ENCODE measurements at regions not wholly inside any gene's neighbourhood (a gene's known extent, or its start where the extent isn't known, plus 50 kb on each side); places are given as distances from the start of the nearest gene placed in this dataset.
"Not testable (repeated sequence)": the region's sequence is repeated elsewhere in the genome, so short reads cannot be mapped to it uniquely, and the experiment has no call there.

GRCh38 chr5:71905834-71906711, 187.0 kb downstream of the CARTPT start:
- DNase-seq (ENCODE audit: low read depth): no peak

DNA sequence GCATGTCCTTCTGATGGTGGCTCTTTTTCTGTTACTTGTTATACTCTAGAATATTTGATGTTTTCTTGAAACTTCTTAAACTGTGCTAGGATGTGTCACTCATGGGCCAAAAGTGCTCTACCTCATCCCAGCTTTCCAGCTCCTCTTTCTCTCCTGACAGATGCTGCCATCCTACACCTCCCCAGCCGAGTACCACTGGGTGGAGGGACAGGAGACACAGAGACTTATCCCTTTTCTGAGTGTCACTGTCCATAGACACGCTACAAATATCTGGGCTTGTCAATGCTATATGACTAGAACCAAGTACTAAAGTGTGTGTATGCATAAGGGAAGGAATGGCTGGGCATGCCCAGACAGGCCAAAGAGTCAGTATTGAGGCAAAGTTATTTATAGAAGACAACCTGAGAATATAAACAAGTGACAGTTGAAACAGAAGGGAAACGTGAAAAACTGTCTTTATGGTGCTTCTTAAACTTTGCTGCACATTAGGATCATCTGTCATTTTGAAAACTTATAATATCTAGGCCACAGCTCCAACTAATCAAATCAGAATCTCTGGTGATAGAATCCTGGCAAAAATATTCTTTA, 188.0 kb downstream of the CARTPT start:
- no peak for DNase-seq (ENCODE audit: low read depth)

DNA sequence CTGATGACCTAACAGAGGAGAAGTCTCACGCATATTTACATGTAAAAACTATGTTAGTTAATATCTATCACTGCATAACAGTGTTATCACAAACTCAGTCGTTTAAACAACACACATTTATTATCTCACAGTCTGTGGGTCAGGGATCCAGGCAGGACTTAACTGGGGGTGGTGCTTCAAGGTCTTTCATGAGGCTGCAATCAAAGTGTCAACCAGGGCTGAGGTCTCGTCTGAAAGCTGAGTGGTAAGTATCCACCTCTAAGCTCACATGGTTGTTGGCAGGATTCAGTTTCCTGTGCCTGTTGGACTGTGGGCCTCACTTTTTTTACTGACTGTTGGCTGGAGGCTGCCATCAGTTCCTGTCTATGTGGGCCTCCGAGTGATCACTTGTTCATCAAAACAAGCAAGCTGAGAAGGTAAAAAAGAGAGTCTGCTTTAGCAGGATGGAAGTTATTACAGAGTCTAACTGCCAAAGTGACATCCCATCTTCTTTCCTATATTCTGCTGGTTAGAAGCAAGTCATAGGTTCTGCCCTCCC, 188.6 kb downstream of the CARTPT start:
- no peak for DNase-seq (ENCODE audit: low read depth)

DNA sequence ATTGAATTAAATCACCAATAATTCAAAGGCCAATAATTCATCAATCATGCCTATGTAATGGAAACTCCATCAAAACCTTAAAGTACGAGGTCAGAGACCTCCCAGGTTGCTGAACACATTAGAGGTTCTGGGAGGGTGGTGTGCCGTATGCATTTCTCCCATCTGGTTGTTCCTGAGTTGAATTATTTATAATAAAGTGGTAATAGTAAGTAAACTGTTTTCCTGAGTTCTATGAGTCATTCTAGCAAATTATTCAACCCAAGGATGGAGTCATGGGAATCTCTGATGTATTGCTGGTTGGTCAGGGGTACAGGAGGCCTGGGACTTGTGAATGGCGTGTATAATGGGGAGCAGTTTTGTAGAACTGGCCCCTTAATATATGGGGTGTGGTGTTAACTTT, 191.7 kb downstream of the CARTPT start:
- DNase-seq (ENCODE audit: low read depth): no peak

GRCh38 chr5:71912021-71912420, 192.9 kb downstream of the CARTPT start:
- DNase-seq (ENCODE audit: low read depth): no peak

DNA sequence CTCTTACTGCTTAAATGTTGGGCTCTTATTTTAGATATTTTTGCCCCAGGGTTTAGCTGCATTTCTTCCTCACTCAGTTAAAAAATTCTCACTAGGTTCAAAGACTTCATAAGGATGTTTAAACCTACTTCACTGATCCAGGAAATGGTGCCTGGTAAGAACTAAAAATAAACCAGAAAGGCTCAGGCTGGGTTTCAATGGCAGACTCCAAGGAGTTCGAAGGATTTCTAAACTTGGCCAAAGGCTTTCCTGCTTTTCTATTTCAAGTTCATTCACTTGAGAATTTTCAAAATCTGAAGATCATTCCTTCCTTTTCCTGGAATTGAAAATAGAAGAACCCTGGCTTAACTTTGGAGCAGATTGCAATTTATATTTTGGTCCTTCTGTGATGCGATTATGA, 193.0 kb upstream of the MAP1B start:
- no peak for DNase-seq (ENCODE audit: low read depth)

DNA sequence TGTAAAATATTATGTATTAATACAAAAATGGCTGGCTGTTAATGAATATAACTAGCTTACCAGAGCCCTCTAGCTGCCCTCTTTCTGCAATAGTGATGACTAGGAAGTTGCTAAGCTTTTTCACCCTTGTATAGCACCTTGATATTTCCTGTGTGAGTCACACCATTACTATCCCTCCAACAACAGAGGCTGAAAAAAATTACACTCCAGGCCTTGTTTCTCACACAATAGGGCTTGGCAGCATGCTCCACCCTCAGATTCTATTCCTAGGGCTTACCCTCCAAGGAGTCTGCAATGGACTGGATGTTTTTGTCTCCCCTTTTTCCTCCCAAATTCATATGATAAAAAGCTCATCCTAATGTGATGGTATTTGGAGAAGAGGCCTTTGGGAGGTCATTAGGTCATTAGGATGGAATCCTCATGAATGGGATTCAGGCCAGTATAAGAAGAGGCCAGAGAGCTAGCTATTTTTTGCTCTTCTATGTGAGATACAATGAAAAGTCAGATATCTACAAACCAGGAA, 184.6 kb upstream of the MAP1B start:
- DNase-seq (ENCODE audit: low read depth): peak; percentile 40

DNA sequence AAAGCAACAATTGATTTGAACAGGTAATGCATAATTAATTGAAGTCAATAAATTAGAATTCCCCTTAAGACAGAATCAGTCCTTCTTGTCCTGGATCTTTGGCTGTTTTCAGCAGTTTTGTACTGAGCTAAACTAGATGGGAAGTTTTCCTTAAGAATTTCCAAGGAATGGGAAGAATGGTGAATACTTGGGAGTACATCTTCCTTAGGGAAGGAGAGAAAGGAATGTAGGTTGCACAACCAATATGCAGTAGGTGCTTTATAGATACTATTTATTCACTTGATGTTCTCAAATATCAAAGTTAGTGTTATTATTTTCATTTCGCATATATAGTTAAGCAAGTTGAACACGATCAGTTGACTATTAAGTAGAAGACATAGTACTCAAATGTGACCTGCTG, 183.5 kb upstream of the MAP1B start:
- DNase-seq (ENCODE audit: low read depth): no peak

- no peak for DNase-seq (ENCODE audit: low read depth)
Observed at GRCh38 chr5:71924325-71924724, 182.9 kb upstream of the MAP1B start.

DNA sequence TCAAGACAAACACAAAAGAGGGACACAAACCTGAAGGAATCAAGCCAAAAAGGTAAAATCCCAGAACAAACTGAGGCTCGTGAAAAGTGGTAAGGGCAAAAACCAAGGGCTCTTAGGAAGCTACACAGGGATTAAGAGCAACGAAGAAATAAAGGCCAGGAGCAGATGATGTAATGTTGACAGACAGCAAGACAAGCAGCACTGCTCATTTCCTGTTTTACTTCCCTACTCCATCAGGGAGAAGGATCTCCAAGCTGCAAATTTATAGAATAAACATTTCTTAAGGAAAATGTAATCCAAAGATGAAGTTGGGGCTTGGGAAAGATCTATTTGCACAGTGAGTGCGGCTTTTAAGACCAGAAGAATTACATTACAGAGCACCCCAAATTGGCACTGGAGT, 182.3 kb upstream of the MAP1B start:
- DNase-seq (ENCODE audit: low read depth): no peak

DNA sequence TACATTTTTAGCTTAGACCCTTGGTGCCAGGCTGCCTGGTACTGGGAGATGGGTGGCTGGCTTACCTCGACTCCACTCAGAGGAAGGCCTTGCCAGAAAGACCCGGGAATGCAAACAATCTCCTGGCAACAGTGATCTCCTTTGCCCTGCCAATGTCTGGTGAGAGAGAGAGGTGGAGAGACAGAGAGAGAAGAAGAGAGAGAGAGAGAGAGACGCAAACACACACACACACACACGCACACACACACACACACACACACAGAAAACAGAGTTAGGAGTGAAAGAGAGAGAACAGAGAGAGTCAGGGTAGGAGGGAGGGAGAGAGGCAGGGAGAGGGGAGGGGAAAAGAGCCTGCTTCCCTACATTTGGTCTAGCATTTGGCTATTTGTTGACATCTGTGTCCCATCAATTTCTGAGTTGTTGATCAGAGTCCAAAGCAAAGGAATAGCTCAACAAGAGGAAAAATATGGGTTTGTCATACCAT, 181.6 kb upstream of the MAP1B start:
- no peak for DNase-seq (ENCODE audit: low read depth)

GRCh38 chr5:71929003-71929402, 178.3 kb upstream of the MAP1B start:
- DNase-seq (ENCODE audit: low read depth): no peak

- not testable (repeated sequence) for DNase-seq (ENCODE audit: low read depth)
Observed at GRCh38 chr5:71930554-71930953, 176.7 kb upstream of the MAP1B start.

DNA sequence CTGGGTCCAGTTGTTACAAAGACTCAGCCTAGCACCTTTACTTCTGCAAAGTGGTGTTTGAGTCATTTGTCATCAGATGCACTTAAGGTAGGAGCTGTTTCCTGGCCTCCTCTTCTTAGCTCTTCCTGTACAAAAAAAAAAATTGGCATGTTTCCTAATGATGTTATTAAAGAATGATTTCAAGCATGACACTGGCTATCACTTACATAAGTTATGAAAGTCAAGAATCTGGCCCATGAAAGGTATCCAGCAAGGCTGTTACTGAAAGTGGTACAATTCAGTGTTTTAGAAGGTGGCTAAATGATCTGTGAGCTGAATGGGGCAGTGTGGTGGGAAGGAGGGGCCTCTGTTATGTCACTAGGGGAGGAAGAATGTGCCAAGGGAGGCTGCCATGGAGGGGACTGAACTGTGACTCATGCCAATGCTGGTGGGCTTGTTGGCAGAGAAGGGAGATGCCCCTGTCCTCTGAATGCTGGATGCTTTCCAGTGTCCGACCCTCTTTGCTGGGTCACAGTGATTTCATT, 175.1 kb upstream of the MAP1B start:
- peak; percentile 1 for DNase-seq (ENCODE audit: low read depth)

DNA sequence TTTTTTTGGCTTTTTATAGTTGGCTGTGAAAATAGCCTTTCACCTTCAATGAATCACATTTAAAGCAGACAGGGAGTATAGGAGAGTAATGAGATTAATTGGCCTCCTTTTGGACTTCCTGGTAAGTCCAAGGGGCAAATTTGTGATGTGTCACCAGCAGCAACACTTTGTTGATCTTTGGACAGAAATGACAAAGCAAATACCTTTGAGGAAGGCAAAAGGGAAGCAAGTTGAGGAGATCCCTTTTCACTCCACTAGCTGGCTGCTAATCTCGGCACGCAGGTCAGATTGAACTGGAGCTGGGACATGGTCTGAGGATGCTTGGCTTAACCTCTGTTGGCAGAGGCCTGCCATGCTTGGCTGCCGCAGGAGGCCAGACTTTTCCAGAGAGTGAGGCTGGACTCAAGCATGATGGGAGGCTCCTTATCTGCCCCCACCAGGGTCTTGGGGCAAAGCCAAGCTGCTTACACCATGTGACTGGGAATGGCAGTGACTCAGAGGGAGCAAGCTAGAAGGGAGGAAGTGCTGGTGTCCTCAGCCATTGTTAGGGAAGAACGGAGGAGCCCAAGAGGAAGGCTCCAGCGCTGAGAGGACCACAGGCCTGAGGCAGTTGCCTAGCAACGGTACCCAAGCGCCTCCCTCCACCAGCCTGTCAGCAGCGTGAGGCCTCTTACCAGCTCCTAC, 174.5 kb upstream of the MAP1B start:
- DNase-seq (ENCODE audit: low read depth): peak; percentile 58

DNA sequence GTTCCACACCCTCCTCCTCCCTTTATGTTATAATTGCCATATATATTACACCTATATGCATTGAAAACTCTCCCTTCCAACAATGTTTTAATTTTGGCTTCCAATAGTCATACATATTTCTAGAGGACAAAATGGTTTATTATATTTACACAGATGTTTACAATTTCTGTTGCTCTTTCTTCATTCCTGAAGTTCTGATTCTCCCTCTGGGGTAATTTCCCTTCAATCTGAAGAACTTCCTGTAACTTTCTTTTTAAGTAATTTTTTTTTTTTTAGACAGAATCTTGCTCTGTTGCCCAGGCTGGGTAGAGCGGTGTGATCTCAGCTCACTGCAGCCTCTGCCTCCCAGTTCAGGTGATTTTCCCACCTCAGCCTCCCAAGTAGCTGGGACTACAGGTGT, 173.0 kb upstream of the MAP1B start:
- DNase-seq (ENCODE audit: low read depth): no peak

- DNase-seq (ENCODE audit: low read depth): peak; percentile 65
Observed at GRCh38 chr5:71937921-71938698, 169.2 kb upstream of the MAP1B start.

- DNase-seq (ENCODE audit: low read depth): no peak
Observed at GRCh38 chr5:71938895-71939294, 168.4 kb upstream of the MAP1B start.

GRCh38 chr5:71939452-71940230, 167.6 kb upstream of the MAP1B start:
- DNase-seq (ENCODE audit: low read depth): no peak

DNA sequence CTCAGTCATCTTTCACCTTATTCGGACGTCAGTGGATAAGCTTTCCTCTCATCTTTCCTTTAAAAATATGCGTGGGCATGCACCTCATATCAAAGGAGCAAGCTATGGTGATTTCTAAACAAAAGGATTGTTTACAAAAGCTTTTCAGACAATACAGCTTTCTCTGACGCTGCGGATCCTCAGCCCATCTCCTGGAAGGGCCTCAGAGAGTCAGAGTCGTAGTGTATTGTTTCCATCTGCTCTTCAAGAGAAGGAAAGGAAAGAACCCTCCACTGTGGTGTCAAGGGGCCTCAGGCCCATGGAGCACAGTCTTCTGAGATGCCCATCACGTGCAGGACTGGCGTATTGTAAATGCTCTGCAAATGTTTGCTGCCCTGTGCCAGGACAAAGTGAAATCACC, 163.4 kb upstream of the MAP1B start:
- no peak for DNase-seq (ENCODE audit: low read depth)
